Panc1 (cell line): ENCODE measurements at regions not wholly inside any gene's neighbourhood (a gene's known extent, or its start where the extent isn't known, plus 50 kb on each side); places are given as distances from the start of the nearest gene placed in this dataset.

Experiments used
- ATAC-seq: fragments of 200-7000 bp; cut with Tn5 transposase; 2 replicates; pipeline ENCODE4 v1.9.1; 2020; ENCODE audit warnings: mild to moderate bottlenecking, moderate library complexity
- BruUV-seq: library from RNA; stranded (reverse); fragments of 400-500 nt; replicated peaks from 2 replicates; lab custom pipeline; 2021; lab: Mats Ljungman, UMichigan
- CTCF ChIA-PET: fragments of 300-600 bp; sonication (Branson Sonifier 250); formaldehyde crosslinking; loops from one replicate; lab custom pipeline; 2022; ENCODE audit warnings: antibody characterized with exemption; lab: Charles Lee
- POLR2A ChIA-PET: fragments of 300-600 bp; sonication (Branson Sonifier 250); formaldehyde crosslinking; loops from one replicate; lab custom pipeline; 2022; ENCODE audit warnings: antibody characterized with exemption; lab: Charles Lee
- DNase-seq: peaks from one replicate; pipeline ENCODE4 v3.0.0-alpha.2; 2010; ENCODE audit warnings: low read depth, low spot score
- H3K27ac ChIP-seq: 2 replicates; pipeline ENCODE4 v1.5.1; 2011; ENCODE audit warnings: mild to moderate bottlenecking, low read length, inconsistent platforms
- H3K27me3 ChIP-seq: fragments of 200-500 bp; sonication (Bioruptor generic); 2 replicates; pipeline ENCODE4 v1.6.0; 2014; ENCODE audit warnings: low read length, inconsistent platforms; ENCODE audit not compliant: control insufficient read depth, insufficient read depth
- H3K36me3 ChIP-seq: fragments of 200-500 bp; sonication (Bioruptor generic); 2 replicates; pipeline ENCODE4 v1.5.1; 2014; ENCODE audit warnings: inconsistent platforms, mild to moderate bottlenecking, low read length, moderate library complexity; ENCODE audit not compliant: control insufficient read depth, insufficient read depth
- H3K4me1 ChIP-seq: 2 replicates; pipeline ENCODE4 v1.5.1; 2011; ENCODE audit warnings: inconsistent platforms, mild to moderate bottlenecking, low read length, moderate library complexity; ENCODE audit not compliant: control insufficient read depth, insufficient read depth
- H3K4me3 ChIP-seq, 2 experiments: 2 replicates each; pipeline ENCODE4 v1.5.1; 2011 to 2012; ENCODE audit warnings: low read depth in 2 of 2, low read length in 2 of 2, mild to moderate bottlenecking in 2 of 2, inconsistent platforms in 1 of 2, moderate library complexity in 1 of 2
- H3K9me3 ChIP-seq: fragments of 200-500 bp; sonication (Bioruptor generic); 2 replicates; pipeline ENCODE4 v1.5.1; 2014; ENCODE audit warnings: low read depth, mild to moderate bottlenecking, inconsistent platforms, low read length, moderate library complexity; ENCODE audit not compliant: control insufficient read depth, insufficient read depth
- CTCF ChIP-seq: fragments of 450-650 bp; IDR thresholded peaks from 2 replicates; pipeline ENCODE4 v1.5.1; 2017; ENCODE audit warnings: mild to moderate bottlenecking
- POLR2AphosphoS5 ChIP-seq: IDR thresholded peaks from 2 replicates; pipeline ENCODE4 v1.6.1; 2012; ENCODE audit warnings: mild to moderate bottlenecking, low read depth, low read length, moderate library complexity
- REST ChIP-seq, 2 experiments: IDR thresholded peaks; 2 replicates each; pipeline ENCODE4 v1.6.1; 2011 to 2012; ENCODE audit warnings: low read depth in 2 of 2, control low read depth in 1 of 2, low read length in 1 of 2, mild to moderate bottlenecking in 1 of 2, moderate library complexity in 1 of 2; ENCODE audit not compliant: insufficient read depth in 1 of 2
- SIN3A ChIP-seq: IDR thresholded peaks from 2 replicates; pipeline ENCODE4 v1.6.1; 2012; ENCODE audit warnings: low read depth, mild to moderate bottlenecking, low read length, moderate library complexity, borderline replicate concordance; ENCODE audit not compliant: insufficient read depth
- TCF7L2 ChIP-seq: IDR thresholded peaks from 2 replicates; pipeline ENCODE4 v1.6.1; 2011; ENCODE audit warnings: mild to moderate bottlenecking, low read depth, low read length, inconsistent platforms
- in situ Hi-C: cut with HindIII; loops from 2 replicates; pipeline ENCODE4 v1.10.0; 2016; ENCODE audit warnings: low sequenced_read_pairs, low pct_unique_long_range_greater_than_20kb
- intact Hi-C: fragments of 100-400 bp; cut with micrococcal nuclease; formaldehyde crosslinking; loops from one replicate; pipeline ENCODE4 v1.10.0; 2022; ENCODE audit not compliant: unreplicated experiment

GRCh38 chr13:107099661-107100060 lies 531.7 kb upstream of the ARGLU1 start:
- no peak for TF ChIP-seq TCF7L2
- no peak for TF ChIP-seq SIN3A
- no peak for TF ChIP-seq POLR2AphosphoS5
- no peak for TF ChIP-seq CTCF
- TF ChIP-seq REST (IDR thresholded peaks at IDR 0.05; ENCODE audit: insufficient read depth in 1 of 2, low read depth in 2 of 2, low read length in 1 of 2): no peak
- Histone ChIP-seq H3K9me3 (no peaks in the 10 kb centered on the region), H3K4me3 (no peak overlapping the region), H3K27ac (no peak overlapping the region), H3K36me3 (no peaks in the 10 kb centered on the region), H3K27me3 (no peaks in the 10 kb centered on the region), H3K4me1 (no peaks in the 10 kb centered on the region)
- no peak for DNase-seq
- in situ Hi-C loops (no loop called here), intact Hi-C loops (no loop called here)
- ChIA-PET CTCF (no interaction called here), POLR2A (no interaction called here)
- no peak for ATAC-seq
- BruUV-seq: no TSS peak

GRCh38 chr13:107097916-107098315 lies 530.0 kb upstream of the ARGLU1 start:
- ATAC-seq: no peak
- no peak for DNase-seq
- POLR2A ChIA-PET: no interaction called here
- intact Hi-C loops (no loop called here), in situ Hi-C loops (no loop called here)
- no peak for TF ChIP-seq CTCF
- no peak for TF ChIP-seq SIN3A
- no peak for TF ChIP-seq POLR2AphosphoS5
- no peak for TF ChIP-seq TCF7L2
- no peak for TF ChIP-seq REST (IDR thresholded peaks at IDR 0.05; ENCODE audit: insufficient read depth in 1 of 2, low read depth in 2 of 2, low read length in 1 of 2)
- Histone ChIP-seq H3K9me3 (no peaks in the 10 kb centered on the region), H3K36me3 (no peaks in the 10 kb centered on the region), H3K27me3 (no peaks in the 10 kb centered on the region), H3K27ac (no peak overlapping the region), H3K4me1 (no peaks in the 10 kb centered on the region), H3K4me3 (no peak overlapping the region)
- BruUV-seq: no TSS peak
- CTCF ChIA-PET: no interaction called here
